ENCODE measurements at regions not wholly inside any gene's neighbourhood (a gene's known extent, or its start where the extent isn't known, plus 50 kb on each side); places are given as distances from the start of the nearest gene placed in this dataset.
A peak's percentile ranks its signal among the peaks of the same experiment; 100 is the strongest.
"Not testable (repeated sequence)": the region's sequence is repeated elsewhere in the genome, so short reads cannot be mapped to it uniquely, and the experiment has no call there.

- no peak for ATAC-seq
- intact Hi-C loops (cut with DNase I), result no loop called here
- no peak for DNase-seq
These were observed 501.1 kb upstream of the NRP1 start for GRCh38 chr10:33835556-33835955.

GRCh38 chr10:33833566-33833965 is 499.1 kb upstream of the NRP1 start:
- DNase-seq (no peak), ATAC-seq (no peak)
- intact Hi-C loops (cut with DNase I), result no loop called here

- intact Hi-C loops (cut with DNase I), result no loop called here
- no peak for DNase-seq
- no peak for ATAC-seq
These were observed 497.8 kb upstream of the NRP1 start for GRCh38 chr10:33832124-33832787.

GRCh38 chr10:33831591-33831990 is 497.1 kb upstream of the NRP1 start:
- ATAC-seq (no peak), DNase-seq (no peak)
- intact Hi-C loops (cut with DNase I), result no loop called here

GRCh38 chr10:33829899-33830298 is 495.4 kb upstream of the NRP1 start:
- ATAC-seq; intact Hi-C loops (cut with DNase I): not testable (repeated sequence)

GRCh38 chr10:33828592-33828991 is 494.1 kb upstream of the NRP1 start:
- DNase-seq (no peak), ATAC-seq (no peak)
- intact Hi-C loops (cut with DNase I), result no loop called here

More at GRCh38 chr10:33829899-33830298, 495.4 kb upstream of the NRP1 start:
- not testable (repeated sequence) for DNase-seq

GRCh38 chr10:33826186-33826585 is 491.7 kb upstream of the NRP1 start:
- DNase-seq (no peak), ATAC-seq (no peak)
- intact Hi-C loops (cut with DNase I), result no loop called here

- DNase-seq (no peak), ATAC-seq (no peak)
- intact Hi-C loops (cut with DNase I), result no loop called here
These were observed 488.3 kb upstream of the NRP1 start for GRCh38 chr10:33822774-33823173.

GRCh38 chr10:33820531-33820930 is 486.1 kb upstream of the NRP1 start:
- ATAC-seq, result no peak
- no peak for DNase-seq
- intact Hi-C loops (cut with DNase I), result no loop called here

- intact Hi-C loops (cut with DNase I), result no loop called here
- ATAC-seq, result no peak
- no peak for DNase-seq
These were observed 484.7 kb upstream of the NRP1 start for GRCh38 chr10:33819206-33819605.

GRCh38 chr10:33818343-33818742 is 483.9 kb upstream of the NRP1 start:
- intact Hi-C loops (cut with DNase I), result no loop called here
- DNase-seq (no peak), ATAC-seq (no peak)

- intact Hi-C loops (cut with DNase I), result no loop called here
- DNase-seq, result no peak
- ATAC-seq, result no peak
These were observed 483.1 kb upstream of the NRP1 start for GRCh38 chr10:33817605-33818004.

- ATAC-seq, result no peak
- intact Hi-C loops (cut with DNase I), result no loop called here
- no peak for DNase-seq
These were observed 481.3 kb upstream of the NRP1 start for GRCh38 chr10:33815776-33816175.

GRCh38 chr10:33813871-33814270 is 479.4 kb upstream of the NRP1 start:
- intact Hi-C loops (cut with DNase I), result no loop called here
- no peak for DNase-seq
- no peak for ATAC-seq

GRCh38 chr10:33813415-33813814 is 478.9 kb upstream of the NRP1 start:
- intact Hi-C loops (cut with DNase I), result no loop called here
- ATAC-seq (no peak), DNase-seq (no peak)

- DNase-seq (no peak), ATAC-seq (no peak)
- intact Hi-C loops (cut with DNase I), result no loop called here
These were observed 478.1 kb upstream of the NRP1 start for GRCh38 chr10:33812586-33812985.

GRCh38 chr10:33810986-33811385 is 476.5 kb upstream of the NRP1 start:
- DNase-seq (no peak), ATAC-seq (no peak)
- intact Hi-C loops (cut with DNase I), result no loop called here

- DNase-seq (no peak), ATAC-seq (no peak)
- intact Hi-C loops (cut with DNase I), result loop anchor here (10.0 kb wide), 1 partner anchor 475 kb away; the partner anchor contains the start of gene NRP1 (in 2 of the 2)
These were observed 475.3 kb upstream of the NRP1 start for GRCh38 chr10:33809732-33810131.

- peak in 1 of 2 donors; percentile 26 for ATAC-seq
- intact Hi-C loops (cut with DNase I), result loop anchor here (10.0 kb wide), 1 partner anchor 474 kb away; the partner anchor contains the start of gene NRP1 (in 2 of the 2)
- DNase-seq, result no peak
These were observed 474.0 kb upstream of the NRP1 start for GRCh38 chr10:33808475-33808874.

- ATAC-seq (peak in 1 of 2 donors; percentile 62), DNase-seq (no peak)
- intact Hi-C loops (cut with DNase I), result loop anchor here (10.0 kb wide), 1 partner anchor 473 kb away; the partner anchor contains the start of gene NRP1 (in 2 of the 2)
These were observed 473.3 kb upstream of the NRP1 start for GRCh38 chr10:33807531-33808359.
